Stimulated activated effector memory CD8-positive, alpha-beta T cell treated with anti-CD3 and anti-CD28 coated beads, Interleukin-12 subunit alpha, Interleukin-12 subunit beta, amount 100 ng/mL, for 72 hours (primary cell): ENCODE measurements at regions not wholly inside any gene's neighbourhood (a gene's known extent, or its start where the extent isn't known, plus 50 kb on each side); places are given as distances from the start of the nearest gene placed in this dataset.

ENCODE experiments used
- ATAC-seq: fragments of 150-1000 bp; cut with Tn5 transposase; 2 replicates; pipeline ENCODE4 v1.10.0; 2021
- DNase-seq, 2 donors: peaks; one replicate each; pipeline ENCODE4 v3.0.0; 2021 to 2022; ENCODE audit warnings: low spot score in 2 of 2
- H3K27ac Mint-ChIP-seq: one replicate; pipeline ENCODE4 v1.8.0; 2022; ENCODE audit warnings: mild to moderate bottlenecking, mixed read lengths
- H3K36me3 Mint-ChIP-seq: one replicate; pipeline ENCODE4 v1.8.0; 2022; ENCODE audit warnings: mild to moderate bottlenecking, mixed read lengths
- H3K4me1 Mint-ChIP-seq: one replicate; pipeline ENCODE4 v1.8.0; 2022; ENCODE audit warnings: mixed read lengths
- H3K4me3 Mint-ChIP-seq: one replicate; pipeline ENCODE4 v1.8.0; 2022; ENCODE audit warnings: mild to moderate bottlenecking, mixed read lengths
- H3K9me3 Mint-ChIP-seq: one replicate; pipeline ENCODE4 v1.8.0; 2022; ENCODE audit warnings: mixed read lengths

- Mint-ChIP-seq H3K4me1 (no peaks in the 10 kb centered on the region), H3K27ac (no peak overlapping the region), H3K4me3 (no peak overlapping the region), H3K36me3 (no peaks in the 10 kb centered on the region), H3K9me3 (peaks cover 15% of the 10 kb centered on the region)
- DNase-seq (no peak), ATAC-seq (no peak)
Observed at GRCh38 chr2:160639472-160639871, 145.9 kb upstream of the RBMS1 start.

- peaks cover under 1% of the 10 kb centered on the region for H3K4me1 Mint-ChIP-seq
- H3K9me3 Mint-ChIP-seq, result no peaks in the 10 kb centered on the region
- no peak overlapping the region for H3K27ac Mint-ChIP-seq
- H3K4me3 Mint-ChIP-seq, result no peak overlapping the region
- DNase-seq (no peak), ATAC-seq (no peak)
- no peaks in the 10 kb centered on the region for H3K36me3 Mint-ChIP-seq
Observed at GRCh38 chr2:160646684-160647444, 153.3 kb upstream of the RBMS1 start.

GRCh38 chr2:160647967-160648685 is 154.5 kb upstream of the RBMS1 start:
- no peaks in the 10 kb centered on the region for H3K36me3 Mint-ChIP-seq
- DNase-seq (no peak), ATAC-seq (no peak)
- no peaks in the 10 kb centered on the region for H3K9me3 Mint-ChIP-seq
- no peak overlapping the region for H3K4me3 Mint-ChIP-seq
- H3K27ac Mint-ChIP-seq, result no peak overlapping the region
- H3K4me1 Mint-ChIP-seq, result peaks cover 12% of the 10 kb centered on the region

- Mint-ChIP-seq H3K9me3 (no peaks in the 10 kb centered on the region), H3K4me1 (peaks cover 12% of the 10 kb centered on the region), H3K4me3 (no peak overlapping the region), H3K36me3 (no peaks in the 10 kb centered on the region), H3K27ac (no peak overlapping the region)
- ATAC-seq, result no peak
- no peak for DNase-seq
Observed at GRCh38 chr2:160649698-160650097, 156.1 kb upstream of the RBMS1 start.

GRCh38 chr2:160650196-160651118 is 156.8 kb upstream of the RBMS1 start:
- no peak overlapping the region for H3K27ac Mint-ChIP-seq

GRCh38 chr2:160651416-160652200 is 158.0 kb upstream of the RBMS1 start:
- H3K9me3 Mint-ChIP-seq, result no peaks in the 10 kb centered on the region
- ATAC-seq (no peak), DNase-seq (no peak)
- peaks cover 12% of the 10 kb centered on the region for H3K4me1 Mint-ChIP-seq
- no peaks in the 10 kb centered on the region for H3K36me3 Mint-ChIP-seq
- peak overlapping the region; percentile 9 for H3K4me3 Mint-ChIP-seq
- H3K27ac Mint-ChIP-seq, result no peak overlapping the region

More at GRCh38 chr2:160650196-160651118, 156.8 kb upstream of the RBMS1 start:
- H3K4me3 Mint-ChIP-seq, result no peak overlapping the region
- no peaks in the 10 kb centered on the region for H3K9me3 Mint-ChIP-seq
- ATAC-seq (no peak), DNase-seq (no peak)
- peaks cover 12% of the 10 kb centered on the region for H3K4me1 Mint-ChIP-seq
- no peaks in the 10 kb centered on the region for H3K36me3 Mint-ChIP-seq

GRCh38 chr2:160652236-160652635 is 158.6 kb upstream of the RBMS1 start:
- H3K27ac Mint-ChIP-seq, result no peak overlapping the region
- ATAC-seq, result peak; percentile 93
- H3K9me3 Mint-ChIP-seq, result no peaks in the 10 kb centered on the region
- no peaks in the 10 kb centered on the region for H3K36me3 Mint-ChIP-seq
- H3K4me3 Mint-ChIP-seq, result peak overlapping the region; percentile 9
- peak in 1 of 2 donors; percentile 66 for DNase-seq
- H3K4me1 Mint-ChIP-seq, result peaks cover 12% of the 10 kb centered on the region

- Mint-ChIP-seq H3K9me3 (no peaks in the 10 kb centered on the region), H3K4me1 (peaks cover 9% of the 10 kb centered on the region), H3K27ac (no peak overlapping the region), H3K4me3 (no peak overlapping the region), H3K36me3 (no peaks in the 10 kb centered on the region)
- ATAC-seq (no peak), DNase-seq (no peak)
Observed at GRCh38 chr2:160657196-160657595, 163.6 kb upstream of the RBMS1 start.

GRCh38 chr2:160658851-160659250 is 165.2 kb upstream of the RBMS1 start:
- no peak overlapping the region for H3K4me3 Mint-ChIP-seq
- no peaks in the 10 kb centered on the region for H3K4me1 Mint-ChIP-seq
- H3K36me3 Mint-ChIP-seq, result no peaks in the 10 kb centered on the region
- ATAC-seq (no peak), DNase-seq (no peak)
- H3K27ac Mint-ChIP-seq, result no peak overlapping the region
- no peaks in the 10 kb centered on the region for H3K9me3 Mint-ChIP-seq

- no peaks in the 10 kb centered on the region for H3K36me3 Mint-ChIP-seq
- ATAC-seq (no peak), DNase-seq (no peak)
- H3K4me1 Mint-ChIP-seq, result peaks cover under 1% of the 10 kb centered on the region
- H3K27ac Mint-ChIP-seq, result no peak overlapping the region
- no peak overlapping the region for H3K4me3 Mint-ChIP-seq
- H3K9me3 Mint-ChIP-seq, result no peaks in the 10 kb centered on the region
Observed at GRCh38 chr2:160660741-160661140, 167.1 kb upstream of the RBMS1 start.

GRCh38 chr2:160664603-160665140 is 171.1 kb upstream of the RBMS1 start:
- Mint-ChIP-seq H3K4me1 (peaks cover 16% of the 10 kb centered on the region), H3K27ac (peak overlapping the region; percentile 1), H3K36me3 (no peaks in the 10 kb centered on the region), H3K4me3 (no peak overlapping the region), H3K9me3 (no peaks in the 10 kb centered on the region)
- ATAC-seq (no peak), DNase-seq (no peak)

- H3K4me1 Mint-ChIP-seq, result peaks cover 16% of the 10 kb centered on the region
- peak overlapping the region; percentile 5 for H3K4me3 Mint-ChIP-seq
- no peak for DNase-seq
Observed at GRCh38 chr2:160666154-160667060, 172.8 kb upstream of the RBMS1 start.

GRCh38 chr2:160667811-160668210 is 174.2 kb upstream of the RBMS1 start:
- Mint-ChIP-seq H3K27ac (no peak overlapping the region), H3K4me1 (peaks cover 16% of the 10 kb centered on the region), H3K4me3 (no peak overlapping the region), H3K36me3 (no peaks in the 10 kb centered on the region), H3K9me3 (no peaks in the 10 kb centered on the region)
- ATAC-seq (no peak), DNase-seq (no peak)

More at GRCh38 chr2:160666154-160667060, 172.8 kb upstream of the RBMS1 start:
- peak; percentile 98 for ATAC-seq
- Mint-ChIP-seq H3K36me3 (no peaks in the 10 kb centered on the region), H3K9me3 (no peaks in the 10 kb centered on the region), H3K27ac (peak overlapping the region; percentile 21)
